Panc1 (cell line): ENCODE measurements at regions not wholly inside any gene's neighbourhood (a gene's known extent, or its start where the extent isn't known, plus 50 kb on each side); places are given as distances from the start of the nearest gene placed in this dataset.

Experiments used
- ATAC-seq: fragments of 200-7000 bp; cut with Tn5 transposase; 2 replicates; pipeline ENCODE4 v1.9.1; 2020; ENCODE audit warnings: mild to moderate bottlenecking, moderate library complexity
- BruUV-seq: library from RNA; stranded (reverse); fragments of 400-500 nt; replicated peaks from 2 replicates; lab custom pipeline; 2021; lab: Mats Ljungman, UMichigan
- CTCF ChIA-PET: fragments of 300-600 bp; sonication (Branson Sonifier 250); formaldehyde crosslinking; loops from one replicate; lab custom pipeline; 2022; ENCODE audit warnings: antibody characterized with exemption; lab: Charles Lee
- POLR2A ChIA-PET: fragments of 300-600 bp; sonication (Branson Sonifier 250); formaldehyde crosslinking; loops from one replicate; lab custom pipeline; 2022; ENCODE audit warnings: antibody characterized with exemption; lab: Charles Lee
- DNase-seq: peaks from one replicate; pipeline ENCODE4 v3.0.0-alpha.2; 2010; ENCODE audit warnings: low read depth, low spot score
- H3K27ac ChIP-seq: 2 replicates; pipeline ENCODE4 v1.5.1; 2011; ENCODE audit warnings: mild to moderate bottlenecking, low read length, inconsistent platforms
- H3K27me3 ChIP-seq: fragments of 200-500 bp; sonication (Bioruptor generic); 2 replicates; pipeline ENCODE4 v1.6.0; 2014; ENCODE audit warnings: low read length, inconsistent platforms; ENCODE audit not compliant: control insufficient read depth, insufficient read depth
- H3K36me3 ChIP-seq: fragments of 200-500 bp; sonication (Bioruptor generic); 2 replicates; pipeline ENCODE4 v1.5.1; 2014; ENCODE audit warnings: inconsistent platforms, mild to moderate bottlenecking, low read length, moderate library complexity; ENCODE audit not compliant: control insufficient read depth, insufficient read depth
- H3K4me1 ChIP-seq: 2 replicates; pipeline ENCODE4 v1.5.1; 2011; ENCODE audit warnings: inconsistent platforms, mild to moderate bottlenecking, low read length, moderate library complexity; ENCODE audit not compliant: control insufficient read depth, insufficient read depth
- H3K4me3 ChIP-seq, 2 experiments: 2 replicates each; pipeline ENCODE4 v1.5.1; 2011 to 2012; ENCODE audit warnings: low read depth in 2 of 2, low read length in 2 of 2, mild to moderate bottlenecking in 2 of 2, inconsistent platforms in 1 of 2, moderate library complexity in 1 of 2
- H3K9me3 ChIP-seq: fragments of 200-500 bp; sonication (Bioruptor generic); 2 replicates; pipeline ENCODE4 v1.5.1; 2014; ENCODE audit warnings: low read depth, mild to moderate bottlenecking, inconsistent platforms, low read length, moderate library complexity; ENCODE audit not compliant: control insufficient read depth, insufficient read depth
- CTCF ChIP-seq: fragments of 450-650 bp; IDR thresholded peaks from 2 replicates; pipeline ENCODE4 v1.5.1; 2017; ENCODE audit warnings: mild to moderate bottlenecking
- POLR2AphosphoS5 ChIP-seq: IDR thresholded peaks from 2 replicates; pipeline ENCODE4 v1.6.1; 2012; ENCODE audit warnings: mild to moderate bottlenecking, low read depth, low read length, moderate library complexity
- SIN3A ChIP-seq: IDR thresholded peaks from 2 replicates; pipeline ENCODE4 v1.6.1; 2012; ENCODE audit warnings: low read depth, mild to moderate bottlenecking, low read length, moderate library complexity, borderline replicate concordance; ENCODE audit not compliant: insufficient read depth
- TCF7L2 ChIP-seq: IDR thresholded peaks from 2 replicates; pipeline ENCODE4 v1.6.1; 2011; ENCODE audit warnings: mild to moderate bottlenecking, low read depth, low read length, inconsistent platforms
- in situ Hi-C: cut with HindIII; loops from 2 replicates; pipeline ENCODE4 v1.10.0; 2016; ENCODE audit warnings: low sequenced_read_pairs, low pct_unique_long_range_greater_than_20kb
- intact Hi-C: fragments of 100-400 bp; cut with micrococcal nuclease; formaldehyde crosslinking; loops from one replicate; pipeline ENCODE4 v1.10.0; 2022; ENCODE audit not compliant: unreplicated experiment
- TF ChIP-seq, protein P1 (sequence below), 2 experiments: IDR thresholded peaks; 2 replicates each; pipeline ENCODE4 v1.6.1; 2011 to 2012; ENCODE audit warnings: low read depth in 2 of 2, control low read depth in 1 of 2, low read length in 1 of 2, mild to moderate bottlenecking in 1 of 2, moderate library complexity in 1 of 2; ENCODE audit not compliant: insufficient read depth in 1 of 2

- POLR2A ChIA-PET: no interaction called here
These were observed 255.3 kb upstream of the TSHZ3 start for GRCh38 chr19:31604493-31605040.

GRCh38 chr19:31610018-31610417 is 260.8 kb upstream of the TSHZ3 start:
- ATAC-seq (no peak), DNase-seq (no peak)
- in situ Hi-C loops (no loop called here), intact Hi-C loops (no loop called here)
- CTCF ChIA-PET: no interaction called here
- TF ChIP-seq TCF7L2: no peak
- TF ChIP-seq, protein P1, sequence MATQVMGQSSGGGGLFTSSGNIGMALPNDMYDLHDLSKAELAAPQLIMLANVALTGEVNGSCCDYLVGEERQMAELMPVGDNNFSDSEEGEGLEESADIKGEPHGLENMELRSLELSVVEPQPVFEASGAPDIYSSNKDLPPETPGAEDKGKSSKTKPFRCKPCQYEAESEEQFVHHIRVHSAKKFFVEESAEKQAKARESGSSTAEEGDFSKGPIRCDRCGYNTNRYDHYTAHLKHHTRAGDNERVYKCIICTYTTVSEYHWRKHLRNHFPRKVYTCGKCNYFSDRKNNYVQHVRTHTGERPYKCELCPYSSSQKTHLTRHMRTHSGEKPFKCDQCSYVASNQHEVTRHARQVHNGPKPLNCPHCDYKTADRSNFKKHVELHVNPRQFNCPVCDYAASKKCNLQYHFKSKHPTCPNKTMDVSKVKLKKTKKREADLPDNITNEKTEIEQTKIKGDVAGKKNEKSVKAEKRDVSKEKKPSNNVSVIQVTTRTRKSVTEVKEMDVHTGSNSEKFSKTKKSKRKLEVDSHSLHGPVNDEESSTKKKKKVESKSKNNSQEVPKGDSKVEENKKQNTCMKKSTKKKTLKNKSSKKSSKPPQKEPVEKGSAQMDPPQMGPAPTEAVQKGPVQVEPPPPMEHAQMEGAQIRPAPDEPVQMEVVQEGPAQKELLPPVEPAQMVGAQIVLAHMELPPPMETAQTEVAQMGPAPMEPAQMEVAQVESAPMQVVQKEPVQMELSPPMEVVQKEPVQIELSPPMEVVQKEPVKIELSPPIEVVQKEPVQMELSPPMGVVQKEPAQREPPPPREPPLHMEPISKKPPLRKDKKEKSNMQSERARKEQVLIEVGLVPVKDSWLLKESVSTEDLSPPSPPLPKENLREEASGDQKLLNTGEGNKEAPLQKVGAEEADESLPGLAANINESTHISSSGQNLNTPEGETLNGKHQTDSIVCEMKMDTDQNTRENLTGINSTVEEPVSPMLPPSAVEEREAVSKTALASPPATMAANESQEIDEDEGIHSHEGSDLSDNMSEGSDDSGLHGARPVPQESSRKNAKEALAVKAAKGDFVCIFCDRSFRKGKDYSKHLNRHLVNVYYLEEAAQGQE (IDR thresholded peaks at IDR 0.05; ENCODE audit: insufficient read depth in 1 of 2, low read depth in 2 of 2, low read length in 1 of 2): no peak
- TF ChIP-seq POLR2AphosphoS5: no peak
- no peak for TF ChIP-seq CTCF
- TF ChIP-seq SIN3A: no peak
- POLR2A ChIA-PET: no interaction called here
- H3K27me3 ChIP-seq: no peaks in the 10 kb centered on the region
- no peak overlapping the region for H3K27ac ChIP-seq
- H3K4me3 ChIP-seq: no peak overlapping the region
- no TSS peak for BruUV-seq
- H3K36me3 ChIP-seq: no peaks in the 10 kb centered on the region
- H3K9me3 ChIP-seq: no peaks in the 10 kb centered on the region
- H3K4me1 ChIP-seq: no peaks in the 10 kb centered on the region

More at GRCh38 chr19:31604493-31605040, 255.3 kb upstream of the TSHZ3 start:
- H3K4me1 ChIP-seq: no peaks in the 10 kb centered on the region
- intact Hi-C loops (no loop called here), in situ Hi-C loops (no loop called here)
- no TSS peak for BruUV-seq
- no peak for DNase-seq
- no peak overlapping the region for H3K27ac ChIP-seq
- TF ChIP-seq SIN3A (no peak), TCF7L2 (no peak), CTCF (no peak), POLR2AphosphoS5 (no peak)
- TF ChIP-seq, protein P1 (IDR thresholded peaks at IDR 0.05; ENCODE audit: insufficient read depth in 1 of 2, low read depth in 2 of 2, low read length in 1 of 2): no peak
- H3K36me3 ChIP-seq: no peaks in the 10 kb centered on the region
- H3K27me3 ChIP-seq: no peaks in the 10 kb centered on the region
- CTCF ChIA-PET: no interaction called here
- ATAC-seq: no peak
- no peak overlapping the region for H3K4me3 ChIP-seq
- no peaks in the 10 kb centered on the region for H3K9me3 ChIP-seq
